Tibial artery (tissue), 4 donors: ENCODE measurements at regions not wholly inside any gene's neighbourhood (a gene's known extent, or its start where the extent isn't known, plus 50 kb on each side); places are given as distances from the start of the nearest gene placed in this dataset.

ENCODE experiments used
- DNase-seq, 2 donors: peaks; one replicate each; pipeline ENCODE4 v3.0.0-alpha.2; 2019
- H3K27ac ChIP-seq, 2 donors: fragments of 200-600 bp; sonication (generic) in 1 of 2; 1 replicate in 1 of 2; 2 replicates in 1 of 2; pipeline ENCODE4 v1.5.1; 2018 to 2019; ENCODE audit warnings: mild to moderate bottlenecking in 1 of 2
- H3K27me3 ChIP-seq, 2 donors: fragments of 200-600 bp; sonication (generic) in 1 of 2; one replicate each; pipeline versions ENCODE4 v1.5.1 to v1.6.0; 2016 to 2019
- H3K36me3 ChIP-seq, 3 donors: fragments of 200-600 bp; sonication (generic) in 2 of 3; one replicate each; pipeline ENCODE4 v1.5.1; 2016 to 2019; ENCODE audit warnings: mild to moderate bottlenecking in 2 of 3
- H3K4me1 ChIP-seq, 4 donors: fragments of 200-600 bp; sonication (generic) in 2 of 4; 1 replicate in 3 of 4; 2 replicates in 1 of 4; pipeline ENCODE4 v1.5.1; 2016 to 2019
- H3K4me3 ChIP-seq, 2 donors: fragments of 200-600 bp; sonication (generic) in 1 of 2; 1 replicate in 1 of 2; 2 replicates in 1 of 2; pipeline ENCODE4 v1.5.1; 2018 to 2019; ENCODE audit warnings: mild to moderate bottlenecking in 2 of 2
- H3K9me3 ChIP-seq, 3 donors: fragments of 200-600 bp; sonication (generic) in 1 of 3; one replicate each; pipeline ENCODE4 v1.5.1; 2016 to 2019
- CTCF ChIP-seq, 2 experiments: fragments of 200-600 bp in 1 of 2; fragments of 450-650 bp in 1 of 2; IDR thresholded peaks; one replicate each; pipeline ENCODE4 v1.5.1; 2017 to 2019; ENCODE audit warnings: antibody characterized with exemption in 2 of 2, mild to moderate bottlenecking in 1 of 2, moderate library complexity in 1 of 2
- intact Hi-C: fragments of 100-400 bp; cut with DNase I; formaldehyde crosslinking; loops from one replicate; pipeline ENCODE4 v1.15.0; 2023; ENCODE audit warnings: low total_unique reads

GRCh38 chr3:194784361-194784760 lies 98.7 kb downstream of the FAM43A start:
- no peak for TF ChIP-seq CTCF (IDR thresholded peaks at IDR 0.05)
- intact Hi-C loops: no loop called here
- no peak for DNase-seq
- Histone ChIP-seq H3K9me3 (no peaks in the 10 kb centered on the region), H3K4me3 (no peak overlapping the region), H3K4me1 (peaks cover 0 to 15% (median 8%) of the 10 kb centered on the region in 4 donors), H3K36me3 (no peaks in the 10 kb centered on the region), H3K27ac (no peak overlapping the region), H3K27me3 (no peaks in the 10 kb centered on the region)

- Histone ChIP-seq H3K36me3 (no peaks in the 10 kb centered on the region), H3K4me1 (peaks cover 0 to 7% (median under 1%) of the 10 kb centered on the region in 4 donors), H3K27ac (no peak overlapping the region), H3K9me3 (no peaks in the 10 kb centered on the region), H3K4me3 (no peak overlapping the region), H3K27me3 (no peaks in the 10 kb centered on the region)
- intact Hi-C loops: no loop called here
- DNase-seq: no peak
- no peak for TF ChIP-seq CTCF (IDR thresholded peaks at IDR 0.05)
These were observed 99.6 kb downstream of the FAM43A start for GRCh38 chr3:194785315-194785714.

- intact Hi-C loops: no loop called here
- no peak for DNase-seq
- no peaks in the 10 kb centered on the region for H3K36me3 ChIP-seq
- no peaks in the 10 kb centered on the region for H3K9me3 ChIP-seq
- no peak for TF ChIP-seq CTCF (IDR thresholded peaks at IDR 0.05)
- H3K27ac ChIP-seq: no peak overlapping the region
- no peaks in the 10 kb centered on the region for H3K27me3 ChIP-seq
- peaks cover 0 to 6% (median 0%) of the 10 kb centered on the region in 4 donors for H3K4me1 ChIP-seq
- H3K4me3 ChIP-seq: no peak overlapping the region
These were observed 101.4 kb downstream of the FAM43A start for GRCh38 chr3:194787072-194787471.

GRCh38 chr3:194787650-194788049 lies 102.0 kb downstream of the FAM43A start:
- no peaks in the 10 kb centered on the region for H3K36me3 ChIP-seq
- no peaks in the 10 kb centered on the region for H3K27me3 ChIP-seq
- TF ChIP-seq CTCF (IDR thresholded peaks at IDR 0.05): no peak
- no peak overlapping the region for H3K4me3 ChIP-seq
- no peaks in the 10 kb centered on the region for H3K9me3 ChIP-seq
- H3K27ac ChIP-seq: no peak overlapping the region
- H3K4me1 ChIP-seq: peaks cover 0 to 4% (median 0%) of the 10 kb centered on the region in 4 donors
- no peak for DNase-seq
- intact Hi-C loops: no loop called here

- Histone ChIP-seq H3K27ac (no peak overlapping the region), H3K9me3 (peaks cover 0 to 12% (median 3%) of the 10 kb centered on the region in 3 donors), H3K27me3 (no peaks in the 10 kb centered on the region), H3K4me1 (no peaks in the 10 kb centered on the region), H3K36me3 (no peaks in the 10 kb centered on the region), H3K4me3 (no peak overlapping the region)
- DNase-seq: no peak
- no peak for TF ChIP-seq CTCF (IDR thresholded peaks at IDR 0.05)
- intact Hi-C loops: no loop called here
These were observed 106.7 kb downstream of the FAM43A start for GRCh38 chr3:194792368-194792767.
